Naive thymus-derived CD4-positive, alpha-beta T cell (primary cell): ENCODE measurements at regions not wholly inside any gene's neighbourhood (a gene's known extent, or its start where the extent isn't known, plus 50 kb on each side); places are given as distances from the start of the nearest gene placed in this dataset.

ENCODE experiments used
- ATAC-seq: fragments of 150-1000 bp; cut with Tn5 transposase; 2 replicates; pipeline ENCODE4 v1.10.0; 2021; ENCODE audit warnings: mild to moderate bottlenecking, moderate library complexity
- CTCF ChIA-PET: fragments of 350-600 bp; sonication (Branson Sonifier 250); formaldehyde crosslinking; loops from one replicate; lab custom pipeline; 2021; ENCODE audit warnings: antibody characterized with exemption; lab: Charles Lee
- POLR2A ChIA-PET: fragments of 350-600 bp; sonication (Branson Sonifier 250); formaldehyde crosslinking; loops from one replicate; lab custom pipeline; 2021; ENCODE audit warnings: antibody characterized with exemption, inconsistent platforms; lab: Charles Lee
- DNase-seq, 9 donors: peaks; one replicate each; pipeline versions ENCODE4 v3.0.0 to v3.0.0-alpha.2; 2020 to 2022; ENCODE audit warnings: mixed read lengths in 1 of 9
- H3K27ac ChIP-seq: one replicate; pipeline ENCODE4 v1.7.0; 2013; ENCODE audit warnings: mild to moderate bottlenecking, low read depth, low read length, moderate library complexity
- H3K27me3 ChIP-seq, 2 donors: one replicate each; pipeline ENCODE4 v1.7.0; 2013; ENCODE audit warnings: low read length in 2 of 2, mild to moderate bottlenecking in 2 of 2, moderate library complexity in 2 of 2; ENCODE audit not compliant: control insufficient read depth in 2 of 2, insufficient read depth in 2 of 2
- H3K36me3 ChIP-seq, 3 experiments: 1 replicate in 2 of 3; 2 replicates in 1 of 3; pipeline ENCODE4 v1.7.0; 2013; ENCODE audit warnings: low read length in 3 of 3, mild to moderate bottlenecking in 3 of 3, moderate library complexity in 1 of 3; ENCODE audit not compliant: insufficient read depth in 3 of 3, control insufficient read depth in 2 of 3
- H3K4me1 ChIP-seq, 2 donors: one replicate each; pipeline ENCODE4 v1.7.0; 2013; ENCODE audit warnings: low read length in 2 of 2, mild to moderate bottlenecking in 2 of 2, moderate library complexity in 1 of 2; ENCODE audit not compliant: control insufficient read depth in 2 of 2, insufficient read depth in 2 of 2
- H3K4me3 ChIP-seq: 2 replicates; pipeline ENCODE4 v1.7.0; 2013; ENCODE audit warnings: mild to moderate bottlenecking, low read length
- H3K9me3 ChIP-seq, 3 experiments: 1 replicate in 2 of 3; 2 replicates in 1 of 3; pipeline ENCODE4 v1.7.0; 2013; ENCODE audit warnings: low read length in 3 of 3; ENCODE audit not compliant: control insufficient read depth in 2 of 3
- H3K27ac Mint-ChIP-seq, 9 donors: one replicate each; pipeline ENCODE4 v1.8.0; 2020 to 2022; ENCODE audit warnings: mixed read lengths in 9 of 9, mild to moderate bottlenecking in 8 of 9, moderate library complexity in 5 of 9, inconsistent platforms in 2 of 9
- H3K27me3 Mint-ChIP-seq, 5 donors: one replicate each; pipeline ENCODE4 v1.8.0; 2021 to 2022; ENCODE audit warnings: mixed read lengths in 5 of 5, mild to moderate bottlenecking in 1 of 5
- H3K36me3 Mint-ChIP-seq, 5 donors: one replicate each; pipeline ENCODE4 v1.8.0; 2020 to 2022; ENCODE audit warnings: mixed read lengths in 5 of 5, mild to moderate bottlenecking in 3 of 5, inconsistent platforms in 1 of 5
- H3K4me1 Mint-ChIP-seq, 7 donors: one replicate each; pipeline ENCODE4 v1.8.0; 2020 to 2022; ENCODE audit warnings: mixed read lengths in 7 of 7, mild to moderate bottlenecking in 3 of 7, inconsistent platforms in 1 of 7
- H3K4me3 Mint-ChIP-seq, 10 donors: one replicate each; pipeline ENCODE4 v1.8.0; 2020 to 2022; ENCODE audit warnings: mild to moderate bottlenecking in 10 of 10, mixed read lengths in 10 of 10, moderate library complexity in 6 of 10, inconsistent platforms in 2 of 10
- H3K9me3 Mint-ChIP-seq, 11 donors: one replicate each; pipeline ENCODE4 v1.8.0; 2020 to 2022; ENCODE audit warnings: mixed read lengths in 11 of 11, mild to moderate bottlenecking in 4 of 11, inconsistent platforms in 1 of 11, moderate library complexity in 1 of 11
- intact Hi-C, 2 donors: fragments of 100-400 bp; cut with micrococcal nuclease; formaldehyde crosslinking; loops; one replicate each; pipeline ENCODE4 v1.15.1; 2023

DNA sequence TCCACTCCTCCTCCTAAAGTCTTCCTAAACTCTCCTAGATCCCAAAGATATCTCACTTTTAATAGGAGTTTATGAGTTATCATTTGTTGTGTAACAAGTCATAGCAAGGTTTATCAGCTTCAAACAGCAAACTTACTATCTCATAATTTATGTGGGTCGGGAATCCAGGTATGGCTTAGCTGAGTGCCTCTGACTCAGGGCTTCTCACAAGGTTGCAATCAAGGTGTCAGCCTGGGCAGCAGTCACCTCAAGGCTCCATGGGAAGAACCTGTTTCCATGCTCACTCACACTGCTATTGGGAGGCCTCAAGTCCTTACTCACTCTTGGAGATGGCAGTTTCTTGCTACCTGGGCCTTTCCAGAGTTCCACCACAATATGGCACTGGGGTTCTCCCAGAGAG lies 889.8 kb downstream of the MCTP2 start:
- no peak overlapping the region for H3K27ac Mint-ChIP-seq
- no peaks in the 10 kb centered on the region for H3K9me3 Mint-ChIP-seq

DNA sequence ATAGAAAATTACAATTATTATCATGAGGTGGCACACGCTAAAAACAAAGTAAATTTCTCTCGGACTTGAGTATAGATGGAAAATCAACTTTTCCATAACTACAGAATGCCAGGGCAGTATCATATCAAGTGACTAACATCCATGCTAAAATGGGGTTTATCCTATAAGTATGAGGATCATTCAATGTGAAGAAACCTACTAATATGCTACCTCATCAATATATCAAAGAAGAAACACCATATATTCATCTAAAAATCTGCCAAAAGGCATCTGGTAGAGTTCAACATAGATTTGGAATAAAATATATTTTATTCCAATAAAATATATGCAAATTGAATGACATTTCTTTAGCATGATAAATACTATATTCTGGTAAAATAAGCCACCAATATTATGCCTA lies 894.4 kb downstream of the MCTP2 start:
- Mint-ChIP-seq H3K36me3 (no peaks in the 10 kb centered on the region), H3K4me1 (no peaks in the 10 kb centered on the region), H3K4me3 (no peak overlapping the region), H3K9me3 (peaks cover 0 to 7% (median 0%) of the 10 kb centered on the region in 11 donors), H3K27me3 (peaks cover 0 to 19% (median 0%) of the 10 kb centered on the region in 5 donors), H3K27ac (no peak overlapping the region)
- no peaks in the 10 kb centered on the region for H3K9me3 ChIP-seq
- H3K27me3 ChIP-seq = no peaks in the 10 kb centered on the region
- DNase-seq (no peak), ATAC-seq (no peak)
- POLR2A ChIA-PET = no interaction called here
- intact Hi-C loops = no loop called here
- no peaks in the 10 kb centered on the region for H3K36me3 ChIP-seq
- no peaks in the 10 kb centered on the region for H3K4me1 ChIP-seq
- H3K27ac ChIP-seq = no peak overlapping the region
- CTCF ChIA-PET = no interaction called here
- no peak overlapping the region for H3K4me3 ChIP-seq

More for the DNA sequence above, 889.8 kb downstream of the MCTP2 start:
- Mint-ChIP-seq H3K4me3 (no peak overlapping the region), H3K4me1 (no peaks in the 10 kb centered on the region), H3K27me3 (peaks cover 0 to 13% (median 0%) of the 10 kb centered on the region in 5 donors), H3K36me3 (no peaks in the 10 kb centered on the region)
- ATAC-seq (no peak), DNase-seq (no peak)
- Histone ChIP-seq H3K27ac (no peak overlapping the region), H3K9me3 (no peaks in the 10 kb centered on the region), H3K36me3 (no peaks in the 10 kb centered on the region), H3K4me1 (no peaks in the 10 kb centered on the region), H3K4me3 (no peak overlapping the region), H3K27me3 (no peaks in the 10 kb centered on the region)
- ChIA-PET CTCF (interaction anchor here (0.6 kb wide), 1 partner anchor 1129 kb away, joined by 3 read pairs; no protein-coding TSS in a partner anchor), POLR2A (no interaction called here)
- intact Hi-C loops = no loop called here

DNA sequence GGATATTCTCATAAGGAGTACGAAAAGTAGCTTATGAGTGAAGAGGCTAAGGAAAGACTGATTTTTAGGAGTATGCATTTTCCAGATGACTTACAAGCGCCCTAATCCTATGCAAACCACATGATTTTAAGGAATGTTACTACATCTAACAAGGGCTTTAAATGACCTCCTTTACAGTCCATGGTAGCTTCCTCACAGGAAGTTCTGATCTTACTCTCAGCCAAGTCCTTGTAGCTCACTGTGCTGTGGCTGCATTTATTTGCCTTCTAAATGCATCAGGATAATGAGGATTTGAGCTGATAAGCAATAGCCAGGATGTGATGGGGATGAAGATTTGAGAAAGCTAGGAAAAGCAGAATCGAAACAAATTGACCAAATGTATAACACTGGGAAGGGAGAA lies 896.0 kb downstream of the MCTP2 start:
- Histone ChIP-seq H3K9me3 (no peaks in the 10 kb centered on the region), H3K4me3 (no peak overlapping the region), H3K27me3 (no peaks in the 10 kb centered on the region), H3K36me3 (no peaks in the 10 kb centered on the region), H3K27ac (no peak overlapping the region), H3K4me1 (no peaks in the 10 kb centered on the region)
- Mint-ChIP-seq H3K27ac (no peak overlapping the region), H3K9me3 (peaks cover 0 to 19% (median 0%) of the 10 kb centered on the region in 11 donors), H3K36me3 (no peaks in the 10 kb centered on the region), H3K27me3 (peaks cover 0 to 29% (median 4%) of the 10 kb centered on the region in 5 donors), H3K4me1 (no peaks in the 10 kb centered on the region), H3K4me3 (no peak overlapping the region)
- CTCF ChIA-PET = no interaction called here
- ATAC-seq (no peak), DNase-seq (no peak)
- intact Hi-C loops = no loop called here
- POLR2A ChIA-PET = no interaction called here

DNA sequence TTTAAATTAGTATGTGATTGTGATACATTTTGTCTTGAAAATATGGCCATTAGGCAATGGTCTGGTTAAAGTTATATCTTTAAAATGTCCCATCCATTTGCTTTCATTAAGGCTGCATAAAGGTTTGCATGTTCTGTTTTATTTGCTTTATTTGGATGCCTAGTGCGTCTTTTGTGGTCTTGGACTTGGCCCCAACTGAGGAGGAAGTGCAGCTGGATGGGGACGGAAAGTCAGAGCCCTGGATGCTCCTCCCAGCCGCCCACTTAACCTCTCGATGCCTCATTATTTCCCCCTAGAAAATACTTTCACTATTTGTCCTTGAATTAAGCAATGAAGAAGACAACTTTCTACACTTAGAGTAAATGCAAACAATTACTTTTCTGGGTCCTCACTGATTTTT lies 898.2 kb downstream of the MCTP2 start:
- H3K36me3 ChIP-seq = no peaks in the 10 kb centered on the region
- Mint-ChIP-seq H3K4me3 (no peak overlapping the region), H3K4me1 (no peaks in the 10 kb centered on the region), H3K27me3 (peaks cover 0 to 28% (median 4%) of the 10 kb centered on the region in 5 donors), H3K9me3 (peaks cover 0 to 19% (median 0%) of the 10 kb centered on the region in 11 donors), H3K27ac (no peak overlapping the region), H3K36me3 (no peaks in the 10 kb centered on the region)
- DNase-seq (no peak), ATAC-seq (no peak)
- intact Hi-C loops = no loop called here
- H3K4me3 ChIP-seq = no peak overlapping the region
- no peaks in the 10 kb centered on the region for H3K4me1 ChIP-seq
- no peaks in the 10 kb centered on the region for H3K9me3 ChIP-seq
- CTCF ChIA-PET = no interaction called here
- no peaks in the 10 kb centered on the region for H3K27me3 ChIP-seq
- POLR2A ChIA-PET = no interaction called here
- H3K27ac ChIP-seq = no peak overlapping the region

DNA sequence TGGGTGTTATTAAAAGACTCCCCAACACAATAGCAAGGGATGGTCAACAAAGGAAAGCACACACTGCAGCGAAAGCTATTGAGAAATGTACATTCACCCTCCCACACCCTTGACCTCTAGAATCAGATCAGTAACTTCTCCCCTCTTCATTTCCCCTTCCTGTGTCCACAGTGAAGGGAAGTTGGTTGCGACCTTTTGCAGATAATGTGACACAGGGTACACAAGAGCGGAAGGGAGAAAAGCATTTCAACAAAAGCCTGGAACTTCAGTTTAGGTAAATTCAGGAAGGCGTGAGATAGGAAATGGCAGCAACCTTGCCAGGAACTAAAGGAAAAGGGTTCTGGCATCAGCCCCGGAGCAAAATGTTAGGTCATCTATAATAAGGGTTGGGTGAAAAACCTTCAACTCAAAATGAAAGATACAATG lies 899.8 kb downstream of the MCTP2 start:
- H3K4me1 ChIP-seq = no peaks in the 10 kb centered on the region
- Mint-ChIP-seq H3K4me3 (no peak overlapping the region), H3K4me1 (no peaks in the 10 kb centered on the region), H3K36me3 (no peaks in the 10 kb centered on the region), H3K27me3 (peaks cover 0 to 28% (median 4%) of the 10 kb centered on the region in 5 donors), H3K9me3 (peaks cover 0 to 19% (median 0%) of the 10 kb centered on the region in 11 donors), H3K27ac (no peak overlapping the region)
- ChIA-PET CTCF (no interaction called here), POLR2A (no interaction called here)
- no peaks in the 10 kb centered on the region for H3K36me3 ChIP-seq
- DNase-seq (no peak), ATAC-seq (no peak)
- no peak overlapping the region for H3K27ac ChIP-seq
- no peak overlapping the region for H3K4me3 ChIP-seq
- intact Hi-C loops = no loop called here
- no peaks in the 10 kb centered on the region for H3K9me3 ChIP-seq
- H3K27me3 ChIP-seq = no peaks in the 10 kb centered on the region

DNA sequence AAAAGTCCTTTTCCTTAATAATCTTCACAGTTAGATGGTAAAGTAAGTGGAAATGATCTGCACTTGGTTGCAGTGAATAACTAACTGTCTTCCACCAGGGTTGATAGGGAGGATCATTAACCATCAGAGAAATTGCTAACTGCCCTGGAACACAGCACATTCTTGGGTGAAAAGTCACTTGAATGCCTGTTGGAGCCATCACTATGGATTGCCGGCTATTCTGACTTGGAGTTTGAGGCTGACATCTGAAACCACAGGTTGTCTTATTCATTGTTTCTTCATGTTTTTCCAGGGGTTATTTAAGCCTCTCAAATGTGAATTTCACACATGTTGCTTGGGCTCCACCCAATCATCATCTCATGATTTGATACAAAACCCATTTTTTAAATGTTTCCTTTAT lies 901.4 kb downstream of the MCTP2 start:
- H3K4me1 ChIP-seq = no peaks in the 10 kb centered on the region
- no peak for DNase-seq
- Mint-ChIP-seq H3K9me3 (peaks cover 0 to 19% (median 0%) of the 10 kb centered on the region in 11 donors), H3K27ac (no peak overlapping the region), H3K4me1 (no peaks in the 10 kb centered on the region), H3K27me3 (peaks cover 0 to 33% (median 7%) of the 10 kb centered on the region in 5 donors), H3K36me3 (no peaks in the 10 kb centered on the region), H3K4me3 (no peak overlapping the region)
- H3K4me3 ChIP-seq = no peak overlapping the region
- intact Hi-C loops = no loop called here
- H3K36me3 ChIP-seq = no peaks in the 10 kb centered on the region
- no peak overlapping the region for H3K27ac ChIP-seq
- H3K27me3 ChIP-seq = no peaks in the 10 kb centered on the region
- H3K9me3 ChIP-seq = no peaks in the 10 kb centered on the region
- ChIA-PET POLR2A (no interaction called here), CTCF (no interaction called here)
- no peak for ATAC-seq

DNA sequence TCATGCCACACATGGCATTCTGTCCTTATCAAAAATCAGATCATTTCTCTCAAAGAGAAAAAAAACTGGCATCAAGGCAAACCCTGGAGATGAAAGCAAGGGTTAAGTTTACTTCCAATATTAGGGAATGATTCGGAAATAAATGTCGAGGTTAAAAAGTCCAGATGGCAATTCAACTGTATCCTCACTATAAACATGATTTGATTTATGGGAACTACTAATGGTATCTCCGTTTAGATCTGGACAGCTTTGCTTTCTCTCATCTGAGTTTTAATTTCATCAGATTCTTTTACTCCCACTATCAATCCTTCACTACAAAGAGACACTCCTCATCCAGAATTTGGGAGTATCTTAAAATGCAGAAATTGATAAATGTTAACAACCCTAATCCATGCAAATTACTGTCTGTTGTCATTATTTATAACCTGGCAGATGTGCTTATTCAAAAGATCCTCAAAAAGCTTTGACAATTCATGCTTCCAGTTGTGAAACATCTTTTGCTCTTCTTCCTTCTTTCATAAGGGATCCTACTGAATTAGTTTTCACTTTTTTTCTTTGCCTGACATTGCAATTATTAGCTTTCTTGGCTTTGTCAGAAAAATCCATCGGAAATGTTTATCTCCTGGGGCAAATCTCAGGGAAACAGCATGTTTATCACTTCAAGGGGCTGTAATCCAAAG lies 903.2 kb downstream of the MCTP2 start:
- ATAC-seq = no peak
- intact Hi-C loops = no loop called here

More for the DNA sequence above, 903.2 kb downstream of the MCTP2 start:
- CTCF ChIA-PET = no interaction called here
- Histone ChIP-seq H3K27ac (no peak overlapping the region), H3K9me3 (no peaks in the 10 kb centered on the region), H3K27me3 (no peaks in the 10 kb centered on the region), H3K4me1 (no peaks in the 10 kb centered on the region), H3K4me3 (no peak overlapping the region), H3K36me3 (no peaks in the 10 kb centered on the region)
- H3K36me3 Mint-ChIP-seq = no peaks in the 10 kb centered on the region
- H3K4me3 Mint-ChIP-seq = no peak overlapping the region
- peaks cover 0 to 32% (median 7%) of the 10 kb centered on the region in 5 donors for H3K27me3 Mint-ChIP-seq
- POLR2A ChIA-PET = no interaction called here
- DNase-seq = no peak
- H3K27ac Mint-ChIP-seq = no peak overlapping the region
- no peaks in the 10 kb centered on the region for H3K4me1 Mint-ChIP-seq
- H3K9me3 Mint-ChIP-seq = peaks cover 0 to 19% (median 0%) of the 10 kb centered on the region in 11 donors
